HEK293 (cell line): ENCODE measurements at regions not wholly inside any gene's neighbourhood (a gene's known extent, or its start where the extent isn't known, plus 50 kb on each side); places are given as distances from the start of the nearest gene placed in this dataset.

Source experiments
- CTCF ChIA-PET: fragments of 350-600 bp; formaldehyde crosslinking; extraction: SDS; loops from one replicate; lab custom pipeline; 2021; ENCODE audit warnings: antibody characterized with exemption; lab: Yijun Ruan, JAX
- POLR2A ChIA-PET: fragments of 300-600 bp; formaldehyde crosslinking; extraction: SDS; loops from one replicate; lab custom pipeline; 2020; ENCODE audit warnings: antibody characterized with exemption, inconsistent platforms; lab: Yijun Ruan, JAX
- H3K27ac ChIP-seq: fragments of 200-500 bp; sonication (Bioruptor generic); 2 replicates; pipeline ENCODE4 v1.5.1; 2014; ENCODE audit warnings: low read depth, low read length, control low read depth, inconsistent platforms; ENCODE audit errors: extremely low read depth
- H3K36me3 ChIP-seq, 2 experiments: fragments of 200-500 bp in 1 of 2; sonication (Bioruptor generic) in 1 of 2; 1 replicate in 1 of 2; 2 replicates in 1 of 2; pipeline ENCODE4 v1.5.1; 2014 to 2017; ENCODE audit warnings: inconsistent platforms in 2 of 2, low read length in 2 of 2; ENCODE audit not compliant: control insufficient read depth in 2 of 2, insufficient read depth in 1 of 2
- H3K4me1 ChIP-seq: fragments of 200-500 bp; sonication (Bioruptor generic); 2 replicates; pipeline ENCODE4 v1.5.1; 2014; ENCODE audit warnings: mild to moderate bottlenecking, low read length, inconsistent platforms; ENCODE audit not compliant: control insufficient read depth, insufficient read depth
- H3K4me3 ChIP-seq: 2 replicates; pipeline ENCODE4 v1.5.1; 2011; ENCODE audit warnings: low read depth, mild to moderate bottlenecking, control low read depth, low read length, moderate library complexity
- H3K9me3 ChIP-seq: fragments of 200-500 bp; sonication (Bioruptor generic); 2 replicates; pipeline ENCODE4 v1.5.1; 2014; ENCODE audit warnings: low read depth, low read length, inconsistent platforms; ENCODE audit not compliant: control insufficient read depth, insufficient read depth
- ELK4 ChIP-seq: IDR thresholded peaks from 2 replicates; pipeline ENCODE4 v1.6.1; 2011; ENCODE audit warnings: mild to moderate bottlenecking, low read depth, low read length, borderline replicate concordance
- GLI4 ChIP-seq: fragments of 450-650 bp; formaldehyde crosslinking; IDR thresholded peaks from 2 replicates; pipeline ENCODE4 v1.5.1; 2016; ENCODE audit warnings: missing biosample characterization, missing genetic modification characterization
- GLIS2 ChIP-seq: fragments of 450-650 bp; formaldehyde crosslinking; IDR thresholded peaks from 2 replicates; pipeline ENCODE4 v1.5.1; 2016; ENCODE audit warnings: missing biosample characterization, missing genetic modification characterization
- HOXA7 ChIP-seq: sonication (generic); formaldehyde crosslinking; IDR thresholded peaks from 2 replicates; pipeline ENCODE4 v1.8.1; 2022; ENCODE audit warnings: missing genetic modification reagents, borderline replicate concordance
- KLF1 ChIP-seq: fragments of 450-650 bp; formaldehyde crosslinking; IDR thresholded peaks from 2 replicates; pipeline ENCODE4 v1.5.1; 2016; ENCODE audit warnings: missing biosample characterization, missing genetic modification characterization
- OSR2 ChIP-seq: fragments of 450-650 bp; formaldehyde crosslinking; IDR thresholded peaks from 2 replicates; pipeline ENCODE4 v1.5.1; 2016; ENCODE audit warnings: missing biosample characterization, missing genetic modification characterization
- PBX3 ChIP-seq: sonication (generic); formaldehyde crosslinking; IDR thresholded peaks from 2 replicates; pipeline ENCODE4 v1.8.1; 2022; ENCODE audit warnings: mild to moderate bottlenecking, moderate library complexity, missing genetic modification reagents
- SP2 ChIP-seq: fragments of 450-650 bp; formaldehyde crosslinking; IDR thresholded peaks from 2 replicates; pipeline ENCODE4 v1.5.1; 2016; ENCODE audit warnings: missing biosample characterization, missing genetic modification characterization
- SP7 ChIP-seq: fragments of 450-650 bp; formaldehyde crosslinking; IDR thresholded peaks from 2 replicates; pipeline ENCODE4 v1.5.1; 2016; ENCODE audit warnings: missing biosample characterization, missing genetic modification characterization
- ZBTB11 ChIP-seq: fragments of 450-650 bp; formaldehyde crosslinking; conservative IDR thresholded peaks from 2 replicates; pipeline ENCODE4 v1.5.1; 2016; ENCODE audit warnings: low read depth, missing biosample characterization, missing genetic modification characterization
- ZFP69B ChIP-seq: fragments of 450-650 bp; formaldehyde crosslinking; IDR thresholded peaks from 2 replicates; pipeline ENCODE4 v1.5.1; 2016; ENCODE audit warnings: missing biosample characterization, missing genetic modification characterization
- ZNF112 ChIP-seq: fragments of 450-650 bp; formaldehyde crosslinking; IDR thresholded peaks from 2 replicates; pipeline ENCODE4 v1.5.0; 2017; ENCODE audit warnings: missing biosample characterization, missing genetic modification characterization
- ZNF121 ChIP-seq: fragments of 450-650 bp; formaldehyde crosslinking; IDR thresholded peaks from 2 replicates; pipeline ENCODE4 v1.5.1; 2016; ENCODE audit warnings: missing biosample characterization, missing genetic modification characterization
- ZNF133 ChIP-seq: fragments of 450-650 bp; formaldehyde crosslinking; IDR thresholded peaks from 2 replicates; pipeline ENCODE4 v1.5.1; 2016; ENCODE audit warnings: missing biosample characterization, missing genetic modification characterization
- ZNF157 ChIP-seq: fragments of 450-650 bp; formaldehyde crosslinking; IDR thresholded peaks from 2 replicates; pipeline ENCODE4 v1.5.1; 2016; ENCODE audit warnings: missing biosample characterization, missing genetic modification characterization
- ZNF175 ChIP-seq: fragments of 450-650 bp; formaldehyde crosslinking; IDR thresholded peaks from 2 replicates; pipeline ENCODE4 v1.5.1; 2016; ENCODE audit warnings: missing biosample characterization, missing genetic modification characterization
- ZNF18 ChIP-seq: fragments of 450-650 bp; formaldehyde crosslinking; IDR thresholded peaks from 2 replicates; pipeline ENCODE4 v1.5.1; 2016; ENCODE audit warnings: missing biosample characterization, missing genetic modification characterization
- ZNF184 ChIP-seq: fragments of 450-650 bp; IDR thresholded peaks from 2 replicates; pipeline ENCODE4 v1.5.1; 2018; ENCODE audit warnings: missing biosample characterization, mild to moderate bottlenecking, missing genetic modification characterization
- ZNF292 ChIP-seq: fragments of 450-650 bp; formaldehyde crosslinking; IDR thresholded peaks from 2 replicates; pipeline ENCODE4 v1.5.1; 2016; ENCODE audit warnings: low read depth, missing biosample characterization, missing genetic modification characterization, borderline replicate concordance
- ZNF302 ChIP-seq: fragments of 450-650 bp; formaldehyde crosslinking; IDR thresholded peaks from 2 replicates; pipeline ENCODE4 v1.5.1; 2016; ENCODE audit warnings: missing biosample characterization, missing genetic modification characterization, low read depth
- ZNF561 ChIP-seq: fragments of 450-650 bp; IDR thresholded peaks from 2 replicates; pipeline ENCODE4 v1.5.1; 2018; ENCODE audit warnings: missing biosample characterization, missing genetic modification characterization, borderline replicate concordance
- ZNF626 ChIP-seq: fragments of 450-650 bp; sonication (Bioruptor Pico); formaldehyde crosslinking; IDR thresholded peaks from 2 replicates; pipeline ENCODE4 v1.5.1; 2018; ENCODE audit warnings: missing biosample characterization, missing genetic modification characterization, inconsistent platforms
- ZNF701 ChIP-seq: fragments of 450-650 bp; formaldehyde crosslinking; IDR thresholded peaks from 2 replicates; pipeline ENCODE4 v1.5.1; 2016; ENCODE audit warnings: missing biosample characterization, missing genetic modification characterization
- ZNF76 ChIP-seq: fragments of 450-650 bp; formaldehyde crosslinking; IDR thresholded peaks from 2 replicates; pipeline ENCODE4; 2016; ENCODE audit warnings: low read depth, missing biosample characterization, missing genetic modification characterization, borderline replicate concordance
- ZSCAN30 ChIP-seq: fragments of 450-650 bp; IDR thresholded peaks from 2 replicates; pipeline ENCODE4 v1.5.1; 2018; ENCODE audit warnings: missing biosample characterization, mild to moderate bottlenecking, missing genetic modification characterization, moderate library complexity
- TF ChIP-seq, protein P1 (sequence below): fragments of 450-650 bp; formaldehyde crosslinking; IDR thresholded peaks from 2 replicates; pipeline ENCODE4 v1.5.1; 2017; ENCODE audit warnings: missing biosample characterization, missing genetic modification characterization
- TF ChIP-seq, protein P2 (sequence below): fragments of 450-650 bp; formaldehyde crosslinking; IDR thresholded peaks from 2 replicates; pipeline ENCODE4 v1.5.1; 2017; ENCODE audit warnings: missing biosample characterization, missing genetic modification characterization

DNA sequence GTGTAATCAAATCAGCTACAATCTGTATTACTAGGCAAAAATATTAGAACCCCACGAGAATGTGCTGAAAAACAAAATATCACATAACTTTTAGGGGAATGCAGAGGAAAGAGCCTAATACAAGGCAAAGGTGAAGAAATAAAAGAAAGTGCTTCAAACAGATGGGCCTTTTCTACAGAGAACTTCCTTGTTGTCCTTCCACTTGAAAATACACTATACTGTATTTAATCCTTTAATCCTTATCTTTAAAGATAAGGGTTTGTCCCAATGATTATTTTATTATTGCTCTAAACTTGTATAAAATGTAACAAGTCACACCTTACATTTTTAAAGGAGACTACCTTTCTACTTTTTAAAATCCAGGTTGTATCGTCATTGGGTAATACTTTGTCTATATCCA is 296.5 kb downstream of the NDFIP2 start (continued):
- no peak for TF ChIP-seq ZNF18
- no peak for TF ChIP-seq ZNF133
- TF ChIP-seq, all 188 proteins: peak for 0

DNA sequence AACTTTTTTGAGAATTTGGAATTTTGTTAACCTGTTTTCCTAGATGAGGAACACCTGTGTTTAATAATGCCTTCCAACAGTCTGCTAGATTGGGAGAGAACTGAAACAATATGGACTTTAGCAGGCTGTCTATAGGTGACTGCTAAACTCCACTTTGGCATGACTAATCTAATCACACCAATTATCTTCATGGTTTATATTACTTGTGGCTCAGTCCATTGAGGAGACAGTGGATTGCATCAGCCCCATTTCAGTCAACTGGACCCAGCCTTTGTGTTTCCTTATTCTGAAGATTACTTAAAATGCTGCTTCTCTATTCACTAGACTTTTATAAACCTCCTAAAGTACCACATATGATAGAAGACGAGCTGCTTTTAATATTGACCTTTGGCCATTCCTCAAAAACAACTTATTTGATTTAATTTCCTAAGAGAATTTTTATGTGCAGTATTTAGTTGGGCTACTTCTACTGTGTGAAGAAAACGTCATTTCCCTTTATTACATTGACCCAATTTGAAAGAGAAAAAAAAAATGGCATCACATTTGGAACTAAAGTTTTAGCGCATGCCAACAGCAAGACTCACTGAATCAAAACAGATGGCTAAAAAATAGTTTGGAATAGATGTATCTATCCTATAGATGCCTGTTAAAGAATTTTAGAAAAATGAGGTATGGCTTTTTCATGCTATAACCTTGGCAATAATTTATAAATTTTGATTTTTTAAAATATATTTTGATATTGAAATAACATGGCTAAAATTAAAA is 295.8 kb downstream of the NDFIP2 start:
- CTCF ChIA-PET = interaction anchor here (0.6 to 0.8 kb wide), 6 partner anchors 98 to 1195 kb away, joined by 3 to 6 read pairs (median 3); no protein-coding TSS in a partner anchor
- Histone ChIP-seq H3K36me3 (no peaks in the 10 kb centered on the region), H3K9me3 (no peaks in the 10 kb centered on the region), H3K4me1 (no peaks in the 10 kb centered on the region), H3K4me3 (no peak overlapping the region), H3K27ac (no peak overlapping the region)
- POLR2A ChIA-PET = no interaction called here
- TF ChIP-seq ZNF302 (tag by site-specific recombination) (no peak), ZSCAN30 (tag by site-specific recombination) (peak; percentile 41; the same call in 1 of the 2 replicates), ZNF121 (tag by site-specific recombination) (no peak), ZNF157 (tag by site-specific recombination) (no peak), ZBTB11 (tag by site-specific recombination) (no peak), ZFP69B (tag by site-specific recombination) (no peak), ZNF292 (tag by site-specific recombination) (no peak), ZNF112 (tag by site-specific recombination) (no peak), SP7 (tag by site-specific recombination) (0 out of 2 replicates have a peak, but pooled peaks have one; percentile 11), HOXA7 (no peak), KLF1 (no peak), ZNF175 (tag by site-specific recombination) (no peak), PBX3 (CRISPR knock-in tag) (no peak), ZNF701 (no peak), ZNF76 (tag by site-specific recombination) (no peak), ZNF626 (tag by site-specific recombination) (no peak), GLIS2 (tag by site-specific recombination) (no peak), ELK4 (no peak), ZNF561 (tag by site-specific recombination) (peak; percentile 59; the same call in 1 of the 2 replicates), SP2 (tag by site-specific recombination) (no peak), GLI4 (tag by site-specific recombination) (no peak), OSR2 (tag by site-specific recombination) (no peak), ZNF184 (tag by site-specific recombination) (peak; percentile 24; the same call in 1 of the 2 replicates)
- TF ChIP-seq, protein P1, sequence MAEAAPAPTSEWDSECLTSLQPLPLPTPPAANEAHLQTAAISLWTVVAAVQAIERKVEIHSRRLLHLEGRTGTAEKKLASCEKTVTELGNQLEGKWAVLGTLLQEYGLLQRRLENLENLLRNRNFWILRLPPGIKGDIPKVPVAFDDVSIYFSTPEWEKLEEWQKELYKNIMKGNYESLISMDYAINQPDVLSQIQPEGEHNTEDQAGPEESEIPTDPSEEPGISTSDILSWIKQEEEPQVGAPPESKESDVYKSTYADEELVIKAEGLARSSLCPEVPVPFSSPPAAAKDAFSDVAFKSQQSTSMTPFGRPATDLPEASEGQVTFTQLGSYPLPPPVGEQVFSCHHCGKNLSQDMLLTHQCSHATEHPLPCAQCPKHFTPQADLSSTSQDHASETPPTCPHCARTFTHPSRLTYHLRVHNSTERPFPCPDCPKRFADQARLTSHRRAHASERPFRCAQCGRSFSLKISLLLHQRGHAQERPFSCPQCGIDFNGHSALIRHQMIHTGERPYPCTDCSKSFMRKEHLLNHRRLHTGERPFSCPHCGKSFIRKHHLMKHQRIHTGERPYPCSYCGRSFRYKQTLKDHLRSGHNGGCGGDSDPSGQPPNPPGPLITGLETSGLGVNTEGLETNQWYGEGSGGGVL (tag by site-specific recombination) = no peak
- TF ChIP-seq, protein P2, sequence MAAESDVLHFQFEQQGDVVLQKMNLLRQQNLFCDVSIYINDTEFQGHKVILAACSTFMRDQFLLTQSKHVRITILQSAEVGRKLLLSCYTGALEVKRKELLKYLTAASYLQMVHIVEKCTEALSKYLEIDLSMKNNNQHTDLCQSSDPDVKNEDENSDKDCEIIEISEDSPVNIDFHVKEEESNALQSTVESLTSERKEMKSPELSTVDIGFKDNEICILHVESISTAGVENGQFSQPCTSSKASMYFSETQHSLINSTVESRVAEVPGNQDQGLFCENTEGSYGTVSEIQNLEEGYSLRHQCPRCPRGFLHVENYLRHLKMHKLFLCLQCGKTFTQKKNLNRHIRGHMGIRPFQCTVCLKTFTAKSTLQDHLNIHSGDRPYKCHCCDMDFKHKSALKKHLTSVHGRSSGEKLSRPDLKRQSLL = no peak
